KG1 (cell line): ENCODE measurements at regions not wholly inside any gene's neighbourhood (a gene's known extent, or its start where the extent isn't known, plus 50 kb on each side); places are given as distances from the start of the nearest gene placed in this dataset.
A peak's percentile ranks its signal among the peaks of the same experiment; 100 is the strongest.
"Not testable (repeated sequence)": the region's sequence is repeated elsewhere in the genome, so short reads cannot be mapped to it uniquely, and the experiment has no call there.

ENCODE experiments used
- DNase-seq: peaks from one replicate; lab custom pipeline; 2025; lab: John Stamatoyannopoulos, UW

- no peak for DNase-seq
These were observed 117.1 kb upstream of the PODXL start for GRCh38 chr7:131673576-131673975.

GRCh38 chr7:131670406-131670805 is 114.0 kb upstream of the PODXL start:
- DNase-seq, result no peak

GRCh38 chr7:131667699-131668098 is 111.3 kb upstream of the PODXL start:
- DNase-seq, result no peak

GRCh38 chr7:131665021-131665420 is 108.6 kb upstream of the PODXL start:
- no peak for DNase-seq

- DNase-seq, result no peak
These were observed 108.1 kb upstream of the PODXL start for GRCh38 chr7:131664570-131664969.

- not testable (repeated sequence) for DNase-seq
These were observed 106.0 kb upstream of the PODXL start for GRCh38 chr7:131662301-131662873.

GRCh38 chr7:131657881-131658280 is 101.5 kb upstream of the PODXL start:
- DNase-seq, result no peak

GRCh38 chr7:131656980-131657723 is 100.7 kb upstream of the PODXL start:
- no peak for DNase-seq

GRCh38 chr7:131655866-131656265 is 99.4 kb upstream of the PODXL start:
- no peak for DNase-seq

- no peak for DNase-seq
These were observed 99.0 kb upstream of the PODXL start for GRCh38 chr7:131655447-131655846.

GRCh38 chr7:131654668-131655326 is 98.4 kb upstream of the PODXL start:
- peak; percentile 5 for DNase-seq

GRCh38 chr7:131654249-131654558 is 97.8 kb upstream of the PODXL start:
- DNase-seq, result no peak

- DNase-seq, result no peak
These were observed 97.2 kb upstream of the PODXL start for GRCh38 chr7:131653418-131654248.

- DNase-seq, result no peak
These were observed 96.5 kb upstream of the PODXL start for GRCh38 chr7:131652934-131653333.

GRCh38 chr7:131652194-131652593 is 95.8 kb upstream of the PODXL start:
- no peak for DNase-seq

- no peak for DNase-seq
These were observed 93.5 kb upstream of the PODXL start for GRCh38 chr7:131649879-131650278.

- DNase-seq, result no peak
These were observed 92.6 kb upstream of the PODXL start for GRCh38 chr7:131649003-131649541.

GRCh38 chr7:131648491-131648890 is 92.1 kb upstream of the PODXL start:
- DNase-seq, result no peak

GRCh38 chr7:131646203-131646602 is 89.8 kb upstream of the PODXL start:
- DNase-seq, result no peak

GRCh38 chr7:131642429-131642828 is 86.0 kb upstream of the PODXL start:
- DNase-seq, result no peak

GRCh38 chr7:131640686-131641085 is 84.3 kb upstream of the PODXL start:
- DNase-seq, result no peak
